Hypothalamus (tissue), 51 donors: ENCODE measurements at regions not wholly inside any gene's neighbourhood (a gene's known extent, or its start where the extent isn't known, plus 50 kb on each side); places are given as distances from the start of the nearest gene placed in this dataset.

Experiments used
- DNase-seq, 51 donors: peaks; one replicate each; lab custom pipeline; 2025; lab: John Stamatoyannopoulos, UW

DNA sequence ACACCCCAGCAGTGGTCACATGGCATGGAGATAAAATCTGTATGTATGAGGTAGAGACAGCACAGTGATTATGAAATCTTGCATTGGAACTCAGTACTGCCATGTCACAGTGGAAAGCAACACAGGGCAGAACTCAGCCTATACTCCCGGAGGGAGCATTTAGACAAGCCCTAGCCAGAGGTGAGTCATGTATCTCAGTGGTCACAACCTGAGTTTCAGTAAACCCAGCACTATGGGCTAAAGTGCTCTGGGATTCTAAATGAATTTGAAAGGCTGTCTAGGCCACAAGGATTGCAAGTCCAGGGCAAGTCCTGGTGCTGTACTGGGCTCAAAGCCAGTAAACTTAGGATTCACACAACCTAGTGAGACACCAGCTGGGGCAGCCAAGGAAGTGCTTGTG is 1717.1 kb upstream of the RAG2 start:
- no peak for DNase-seq

DNA sequence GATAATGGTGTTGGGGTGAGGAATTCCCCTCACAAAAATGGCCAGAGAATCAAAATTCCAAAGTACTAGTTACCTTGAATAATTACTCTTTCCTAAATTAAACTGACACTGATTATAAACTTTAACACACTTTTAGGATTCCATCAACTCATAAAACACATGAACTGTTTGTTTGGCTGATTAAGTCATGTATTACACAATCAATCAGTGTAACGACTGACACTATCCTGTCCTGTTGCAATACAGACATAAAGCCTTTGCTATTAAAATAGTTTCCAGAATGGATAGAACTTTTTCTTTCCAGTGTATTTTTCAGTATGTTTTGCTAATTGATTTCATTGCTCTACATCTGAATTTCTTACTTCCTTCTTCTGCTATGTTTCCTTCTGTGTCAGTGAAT is 1709.4 kb upstream of the RAG2 start:
- DNase-seq, result no peak

DNA sequence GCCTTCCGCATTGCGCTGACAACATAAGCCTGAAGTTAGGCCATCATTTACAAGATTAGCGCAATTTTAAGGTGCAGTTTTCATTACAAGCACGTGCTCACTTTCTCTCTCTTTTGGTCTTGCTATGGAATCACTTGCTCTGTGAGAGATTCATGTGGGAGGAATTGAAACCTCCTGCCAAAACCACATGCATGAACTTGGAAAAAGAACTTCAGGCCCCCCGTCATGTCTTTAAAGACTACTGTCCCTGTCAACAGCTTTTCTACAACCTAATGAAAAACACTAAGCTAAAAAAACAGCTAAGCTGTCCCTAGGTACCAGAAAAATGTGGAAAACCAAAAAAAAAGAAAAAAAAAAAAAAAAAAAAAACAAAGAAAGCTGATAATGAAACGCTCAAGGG is 1707.6 kb upstream of the RAG2 start:
- DNase-seq, result no peak

DNA sequence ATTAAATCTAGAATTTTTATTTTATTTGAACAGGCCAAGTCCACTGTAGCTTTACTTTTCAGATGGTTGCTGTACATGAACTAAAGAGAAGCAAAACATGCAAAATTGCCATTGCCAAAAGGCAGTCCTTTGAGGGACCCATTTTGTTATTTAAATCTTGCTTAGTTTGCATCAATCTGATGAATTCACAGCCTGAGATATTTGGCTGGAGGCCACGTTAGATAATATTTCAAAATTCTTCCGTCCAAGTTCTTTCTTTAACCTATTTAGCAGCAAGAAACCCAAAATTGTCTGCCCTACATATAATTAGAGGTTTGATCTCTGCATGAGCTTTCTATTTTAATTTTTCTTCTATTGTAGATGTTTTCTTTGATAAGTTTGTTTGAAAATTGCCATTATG is 1706.9 kb upstream of the RAG2 start:
- no peak for DNase-seq

DNA sequence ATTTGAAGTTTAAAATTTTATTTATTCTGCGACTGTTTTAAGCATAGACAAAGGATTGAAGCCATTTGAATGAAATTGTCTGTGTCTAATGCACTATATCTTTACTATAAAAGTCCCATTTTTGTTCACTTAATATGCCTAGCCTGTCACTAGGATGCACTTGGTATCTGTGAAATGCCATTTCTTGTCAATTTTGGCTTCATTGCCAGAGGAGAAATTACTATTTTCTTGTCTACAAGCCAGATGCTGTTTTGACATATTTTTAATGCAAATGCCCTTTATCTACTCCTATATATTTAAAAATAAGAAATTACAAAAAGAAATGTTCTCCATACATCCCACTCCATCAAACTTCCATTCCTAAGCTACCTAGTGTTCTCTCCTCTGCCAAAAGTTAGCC is 1704.5 kb upstream of the RAG2 start:
- DNase-seq, result no peak

DNA sequence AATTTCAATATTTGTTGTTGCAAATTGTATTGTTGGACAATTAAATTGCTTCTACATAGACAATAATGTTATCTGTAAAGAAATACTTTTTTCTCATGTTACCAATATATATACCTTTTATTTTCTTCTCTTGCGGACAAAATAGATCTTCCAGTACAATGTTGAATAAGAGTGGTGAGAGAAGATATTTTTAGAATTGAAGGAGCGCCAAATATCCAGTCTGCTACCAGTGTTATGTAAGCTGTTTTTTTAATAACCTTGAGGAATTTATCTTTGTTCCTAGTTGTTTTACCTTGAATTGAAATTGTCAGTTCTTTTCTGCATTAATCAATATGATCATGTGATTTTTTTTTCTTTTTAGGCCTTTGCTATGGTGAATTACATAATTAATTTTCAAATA is 1702.5 kb upstream of the RAG2 start:
- no peak for DNase-seq

DNA sequence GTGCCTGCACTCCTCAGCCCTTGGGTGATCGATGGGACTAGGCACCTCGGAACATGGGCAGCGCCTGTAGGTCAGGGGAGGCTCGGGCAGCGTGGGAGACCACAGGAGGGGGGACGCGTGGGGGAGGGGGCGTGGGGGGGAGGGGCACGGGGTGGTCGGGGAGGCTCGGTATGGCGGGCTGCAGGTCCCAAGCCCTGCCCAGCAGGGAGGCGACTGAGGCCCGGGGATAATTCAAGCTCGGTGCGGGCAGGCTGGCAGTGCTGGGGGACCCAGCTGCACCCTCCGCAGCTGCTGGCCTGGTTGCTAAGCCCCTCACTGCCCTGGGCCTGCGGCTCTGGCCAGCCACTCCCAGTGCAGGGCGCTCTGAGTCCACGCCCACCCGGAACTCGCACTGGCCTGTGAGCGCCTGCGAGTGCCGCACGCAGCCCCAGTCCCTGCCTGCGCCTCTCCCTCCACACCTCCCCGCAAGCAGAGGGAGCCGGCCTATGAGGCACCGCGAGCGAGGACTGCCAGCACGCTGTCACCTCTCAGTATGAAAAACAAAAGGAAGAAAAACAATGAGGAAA is 1698.3 kb upstream of the RAG2 start:
- no peak for DNase-seq

DNA sequence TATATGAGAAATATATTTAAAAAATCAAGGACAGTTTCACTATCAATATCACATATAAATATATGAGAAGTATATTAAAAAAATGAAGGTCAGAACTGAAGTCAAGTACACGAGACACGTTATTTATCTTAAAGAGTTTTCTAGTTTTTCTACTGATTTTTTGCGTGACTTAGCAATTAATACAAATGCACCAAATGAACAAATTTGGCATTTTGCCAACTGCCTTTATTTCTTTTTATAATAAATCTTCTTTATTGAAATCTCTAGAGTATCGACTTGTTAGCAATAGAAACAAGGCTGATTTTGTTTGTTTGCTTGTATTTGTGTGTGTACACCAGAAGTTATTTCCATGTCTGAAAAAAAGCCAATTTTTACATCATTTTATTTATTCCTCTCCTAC is 1684.7 kb upstream of the RAG2 start:
- DNase-seq, result no peak

DNA sequence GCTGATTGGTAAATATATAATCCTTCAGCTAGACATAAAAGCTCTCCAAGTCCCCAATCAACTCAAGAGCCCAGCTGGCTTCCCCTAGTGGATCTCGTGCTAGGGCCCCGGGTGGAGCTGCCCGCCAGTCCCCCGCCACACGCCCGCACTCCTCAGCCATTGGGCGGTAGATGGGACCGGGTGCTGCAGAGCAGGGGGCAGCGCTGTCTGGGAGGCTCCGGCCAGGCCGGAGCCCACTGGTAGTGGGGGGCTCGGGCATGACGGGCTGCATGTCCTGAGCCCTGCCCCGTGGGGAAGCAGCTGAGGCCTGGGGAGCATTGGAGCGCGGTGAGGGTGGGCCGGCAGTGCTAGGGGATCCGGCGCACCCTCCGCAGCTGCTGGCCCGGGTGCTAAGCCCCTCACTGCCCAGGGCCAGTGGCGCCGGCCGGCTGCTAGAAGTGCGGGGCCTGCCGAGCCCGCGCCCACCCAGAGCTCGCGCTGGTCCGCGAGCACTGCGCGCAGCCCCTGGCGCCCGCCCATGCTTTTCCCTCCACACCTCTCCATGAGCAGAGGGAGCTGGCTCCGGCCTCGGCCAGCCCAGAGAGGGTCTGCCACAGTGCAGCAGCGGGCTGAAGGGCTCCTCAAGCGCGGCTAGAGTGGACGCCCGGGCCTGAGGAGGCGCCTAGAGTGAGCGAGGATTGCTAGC is 1680.6 kb upstream of the RAG2 start:
- DNase-seq, result no peak

DNA sequence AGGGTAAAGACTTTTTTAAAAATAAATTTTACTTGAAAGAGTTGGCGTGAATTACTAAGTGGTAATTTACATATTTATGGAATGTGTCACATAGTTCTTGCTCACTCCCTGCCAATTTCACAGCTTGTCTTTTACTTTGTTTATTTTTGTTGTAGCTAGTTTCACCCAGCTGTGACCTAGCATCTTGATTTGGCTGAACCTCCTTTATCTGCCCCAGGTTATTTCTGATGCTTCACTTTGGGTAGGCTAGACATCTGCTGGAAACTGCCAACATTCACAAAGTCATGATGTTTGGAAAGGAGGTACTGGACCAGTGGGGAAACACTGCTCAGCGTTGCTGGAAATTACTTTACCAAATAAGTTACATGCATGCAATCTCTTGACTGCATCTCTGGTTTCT is 1676.0 kb upstream of the RAG2 start:
- no peak for DNase-seq

DNA sequence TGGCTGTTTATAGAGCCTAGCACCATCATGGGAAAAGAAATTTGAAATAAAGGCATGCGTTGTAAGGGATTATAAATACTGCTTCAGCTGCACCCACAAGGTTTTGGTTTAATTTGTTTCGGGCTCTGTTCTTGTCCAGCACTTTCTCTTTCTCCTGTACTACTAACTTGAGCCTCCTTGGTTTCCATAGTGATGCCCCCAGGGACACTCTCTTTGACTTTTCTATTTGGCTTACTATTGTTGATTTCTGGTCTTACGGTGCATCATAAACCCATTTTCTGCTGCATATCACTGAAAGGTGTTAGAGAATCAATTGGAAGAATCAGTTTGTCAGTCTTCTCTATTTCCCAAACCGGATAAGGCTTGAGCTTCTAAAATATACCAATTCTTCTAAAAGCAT is 1674.3 kb upstream of the RAG2 start:
- DNase-seq, result no peak

DNA sequence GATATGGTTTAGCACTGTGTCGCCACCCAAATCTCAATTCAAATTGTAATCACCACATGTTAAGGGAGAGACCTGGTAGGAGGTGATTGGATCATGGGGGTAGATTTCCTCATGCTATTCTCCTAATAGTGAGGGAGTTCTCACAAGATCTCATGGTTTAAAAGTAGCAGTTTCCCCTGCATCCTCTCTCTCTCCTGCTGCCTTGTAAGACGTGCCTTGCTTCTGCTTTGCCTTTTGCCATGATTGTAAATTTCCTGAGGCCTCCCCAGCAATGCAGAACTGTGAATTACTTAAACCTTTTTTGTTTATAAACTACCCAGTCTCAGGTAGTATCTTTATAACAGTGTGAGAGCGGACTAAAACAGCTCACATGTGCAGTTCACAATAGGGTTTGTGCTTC is 1668.7 kb upstream of the RAG2 start:
- DNase-seq, result no peak

DNA sequence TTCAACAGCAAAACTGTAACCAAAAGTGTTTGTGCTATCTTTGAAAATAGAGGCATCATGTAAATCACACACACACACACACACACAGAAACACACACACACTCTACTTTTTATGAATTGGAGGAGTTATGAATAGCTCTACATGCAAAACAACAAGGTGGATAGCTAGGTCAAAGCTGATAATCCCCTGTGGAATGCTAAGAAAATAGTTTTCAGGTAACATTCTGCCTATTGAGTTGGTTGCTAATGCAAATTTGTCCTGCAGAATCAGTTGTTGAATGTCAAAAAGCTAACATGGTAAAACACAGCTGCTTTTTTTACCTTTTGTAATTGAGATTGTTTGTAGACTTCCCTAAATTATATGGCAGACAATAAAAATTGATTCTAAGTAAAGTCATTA is 1658.4 kb upstream of the RAG2 start:
- no peak for DNase-seq

DNA sequence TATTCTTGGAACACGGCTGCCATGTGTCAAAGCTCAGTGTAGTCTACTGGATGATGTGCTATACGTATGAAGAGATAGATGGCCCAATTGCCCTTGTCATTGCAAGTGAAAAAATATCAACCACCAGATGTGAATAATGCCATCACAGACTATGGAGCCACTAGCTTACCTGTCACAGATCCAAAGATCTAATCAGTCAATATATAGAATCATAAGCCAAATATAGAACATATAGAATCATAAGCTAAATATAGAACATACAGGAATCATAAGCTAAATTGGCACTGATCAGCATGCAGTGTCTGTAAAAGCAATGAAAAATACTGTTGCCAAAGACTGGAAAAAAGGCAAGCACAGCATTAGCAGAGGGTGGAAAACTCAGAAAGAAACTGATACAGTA is 1656.9 kb upstream of the RAG2 start:
- no peak for DNase-seq

DNA sequence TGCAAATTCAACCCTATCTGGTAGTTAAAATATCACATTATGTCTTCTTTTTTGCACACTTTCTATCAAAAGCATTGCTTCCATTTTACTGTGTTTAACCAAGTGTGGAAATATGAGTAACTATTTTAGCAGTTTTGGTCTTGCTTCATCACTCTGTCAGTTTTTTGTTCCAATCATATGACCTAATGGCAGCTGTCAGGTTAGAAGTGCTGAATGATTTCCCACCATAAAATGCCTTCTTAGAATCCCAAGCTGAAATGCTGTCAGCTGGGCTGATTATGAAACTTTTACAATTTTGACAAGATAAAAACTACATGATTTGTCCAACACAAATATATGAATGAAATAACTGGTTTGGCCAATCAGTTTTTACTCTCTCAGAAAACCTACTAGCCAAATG is 1654.6 kb upstream of the RAG2 start:
- no peak for DNase-seq

DNA sequence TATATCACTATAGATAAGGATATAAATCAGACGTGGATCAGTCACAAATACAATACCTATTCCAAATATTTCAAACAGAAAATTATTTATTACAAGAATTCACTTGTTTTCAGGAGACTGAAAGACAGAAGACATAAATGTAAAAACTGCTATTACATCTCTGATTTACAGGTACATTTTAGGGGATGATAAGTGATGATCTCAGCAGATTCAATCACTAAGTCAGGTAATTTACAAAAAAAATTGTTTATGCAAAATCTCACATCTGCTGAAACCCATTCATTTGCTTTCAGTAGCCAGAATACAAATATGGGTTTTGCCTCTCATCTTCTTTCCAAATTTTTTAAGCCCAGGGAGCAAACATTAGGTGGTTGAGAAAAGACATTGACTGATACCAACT is 1648.4 kb upstream of the RAG2 start:
- DNase-seq, result no peak

DNA sequence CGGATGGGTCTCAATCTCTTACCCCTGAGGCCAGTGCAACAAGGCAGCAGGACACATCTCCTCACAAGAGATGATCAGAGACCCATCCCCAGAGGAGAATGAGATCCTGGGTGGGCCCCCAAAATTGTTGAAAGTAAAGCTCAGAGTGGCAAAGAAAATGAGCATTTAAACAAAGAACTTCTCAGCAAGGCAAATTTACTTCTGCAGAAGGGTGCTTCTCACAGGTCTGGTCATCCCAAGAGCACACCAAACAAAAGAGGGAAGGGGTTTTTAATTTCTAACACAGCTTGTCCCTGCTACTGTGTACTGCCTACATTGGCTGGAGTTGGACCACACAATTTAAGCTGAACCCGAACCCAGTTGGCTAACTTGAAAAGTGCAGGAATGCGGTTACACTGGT is 1628.6 kb upstream of the RAG2 start:
- DNase-seq, result no peak

DNA sequence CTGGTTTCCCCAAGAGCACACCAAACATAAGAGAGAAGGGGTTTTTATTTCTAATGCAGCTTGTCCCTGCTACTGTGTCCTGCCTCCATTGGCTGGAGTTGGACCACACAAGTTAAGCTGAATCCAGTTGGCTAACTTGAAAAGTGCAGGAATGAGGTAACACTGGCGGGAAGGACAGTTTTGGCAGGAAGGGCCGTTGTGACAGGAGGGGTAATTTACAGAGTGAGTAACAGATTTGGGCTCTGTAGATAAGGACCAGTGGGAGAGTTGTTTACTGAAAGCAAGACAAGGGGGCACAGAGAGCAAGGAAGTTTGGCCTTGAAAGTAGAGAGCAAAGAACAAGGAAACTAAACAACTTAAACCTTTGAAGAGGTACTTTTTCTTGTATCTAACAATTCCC is 1623.3 kb upstream of the RAG2 start:
- DNase-seq, result no peak

DNA sequence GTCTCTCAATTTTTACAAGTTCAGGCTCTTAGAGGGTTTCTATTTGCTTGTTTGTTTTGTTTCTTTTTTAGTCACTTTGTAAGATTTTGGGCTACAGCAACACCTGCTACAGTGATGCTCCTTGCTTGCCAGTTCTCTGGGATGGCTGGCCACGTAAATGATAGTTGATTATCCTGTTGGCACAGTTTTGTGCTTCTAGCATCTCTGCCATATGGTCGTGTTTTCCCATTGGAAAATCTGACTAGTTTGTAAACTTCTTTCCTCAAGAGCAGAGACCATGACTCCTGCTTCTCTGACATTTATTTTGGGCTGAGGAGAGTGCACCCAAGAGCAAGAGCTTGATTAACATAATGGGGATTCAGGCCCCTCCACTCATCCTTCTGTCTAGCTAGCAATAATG is 1621.6 kb upstream of the RAG2 start:
- DNase-seq, result no peak

DNA sequence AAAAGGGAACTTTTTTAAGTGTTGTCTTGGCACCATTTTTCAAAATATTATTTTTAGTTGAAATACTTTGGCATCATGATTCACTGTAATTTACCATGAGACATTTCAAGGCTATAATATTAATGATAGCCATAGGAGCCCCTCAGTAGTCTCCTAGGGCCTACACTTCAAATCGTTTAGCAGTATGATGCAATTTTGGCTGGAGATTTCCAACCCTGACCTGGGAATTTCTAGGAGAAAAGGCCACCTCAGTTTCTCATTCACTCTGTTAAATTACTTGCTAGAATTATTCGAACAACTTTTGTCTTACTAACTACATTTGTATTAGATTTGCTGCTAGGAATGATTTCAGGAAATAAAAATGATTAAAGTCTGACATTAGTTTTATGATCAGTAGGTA is 1610.9 kb upstream of the RAG2 start:
- no peak for DNase-seq

DNA sequence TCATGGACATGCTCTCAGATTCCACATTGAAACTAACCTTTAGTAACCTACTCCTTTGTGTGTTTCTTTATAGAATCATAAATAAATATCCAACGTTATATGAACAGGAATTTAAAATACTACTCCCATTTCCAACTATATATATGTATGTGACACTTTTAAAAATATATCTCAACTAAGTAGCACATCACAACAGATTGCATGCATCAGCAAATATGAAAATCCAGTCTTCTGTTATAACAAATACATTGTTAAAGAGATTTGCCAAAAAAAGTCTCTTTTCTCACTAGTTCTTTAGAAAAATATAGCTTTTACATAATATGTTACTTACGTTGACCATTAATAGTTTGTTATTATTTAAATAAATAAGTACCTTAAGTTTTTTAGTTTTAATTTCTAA is 1608.6 kb upstream of the RAG2 start:
- no peak for DNase-seq

DNA sequence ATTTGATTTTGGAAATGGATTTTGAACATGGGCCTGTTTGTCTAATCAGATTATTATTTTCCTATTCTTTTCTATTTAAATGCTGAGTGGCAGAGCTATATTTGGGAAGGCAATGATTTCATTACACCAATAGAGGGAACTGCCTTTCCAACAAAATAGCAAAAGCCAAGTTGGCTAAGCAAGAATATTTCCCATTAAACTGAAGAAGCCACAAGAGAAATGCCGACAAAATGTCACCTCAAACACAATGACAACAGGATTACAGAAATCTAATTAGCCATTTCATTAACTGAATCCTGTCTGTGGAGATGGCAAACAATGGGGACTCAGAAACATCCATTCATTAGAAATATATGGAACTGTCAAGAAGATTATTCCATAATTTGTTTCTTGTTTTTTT is 1593.1 kb upstream of the RAG2 start:
- no peak for DNase-seq
